GM12878 (cell line): ENCODE measurements at regions not wholly inside any gene's neighbourhood (a gene's known extent, or its start where the extent isn't known, plus 50 kb on each side); places are given as distances from the start of the nearest gene placed in this dataset.

Source experiments
- ATAC-seq: fragments of 200-7000 bp; cut with Tn5 transposase; 3 replicates; pipeline ENCODE4 v1.9.1; 2020; ENCODE audit warnings: mild to moderate bottlenecking, moderate library complexity
- BruUV-seq: library from RNA; stranded (reverse); fragments of 400-500 nt; replicated peaks from 2 replicates; lab custom pipeline; 2021; lab: Mats Ljungman, UMichigan
- CTCF ChIA-PET: fragments of 300-600 bp; sonication (Branson Sonifier 250); formaldehyde crosslinking; extraction: SDS; loops from one replicate; lab custom pipeline; 2021; ENCODE audit warnings: inconsistent platforms; lab: Yijun Ruan, JAX
- POLR2A ChIA-PET: fragments of 350-600 bp; formaldehyde crosslinking; extraction: SDS; loops from one replicate; lab custom pipeline; 2021; ENCODE audit warnings: inconsistent platforms; lab: Charles Lee
- RAD21 ChIA-PET: fragments of 300-600 bp; sonication (Branson Sonifier 250); formaldehyde crosslinking; loops from one replicate; lab custom pipeline; 2023; ENCODE audit warnings: antibody characterized with exemption; ENCODE audit not compliant: unreplicated experiment; lab: Charles Lee
- SMC1A ChIA-PET: fragments of 300-600 bp; sonication (Branson Sonifier 250); formaldehyde crosslinking; loops from one replicate; lab custom pipeline; 2023; ENCODE audit not compliant: unreplicated experiment, uncharacterized antibody; lab: Charles Lee
- DNase-seq: peaks from one replicate; pipeline ENCODE4 v3.0.0-alpha.2; 2011; ENCODE audit warnings: low read depth, low spot score
- FAIRE-seq: peaks from 3 replicates; lab custom pipeline; 2011; peaks lifted over from hg19 to GRCh38; lab: Jason Lieb, UNC
- H2AFZ ChIP-seq: 2 replicates; pipeline ENCODE4 v1.6.0; 2011; ENCODE audit warnings: low read depth, low read length, control low read depth; ENCODE audit not compliant: control insufficient read depth
- H3K27ac ChIP-seq: 2 replicates; pipeline ENCODE4 v1.5.1; 2011; ENCODE audit warnings: control low read depth; ENCODE audit not compliant: control insufficient read depth, insufficient read depth
- H3K27me3 ChIP-seq, 2 experiments: replicated peaks in 1 of 2; 2 replicates each; pipeline versions ENCODE4 v1.6.0 to v1.6.1; 2011; ENCODE audit warnings: low read length in 1 of 2; ENCODE audit not compliant: control insufficient read depth in 2 of 2, insufficient read depth in 2 of 2
- H3K36me3 ChIP-seq, 2 experiments: 2 replicates each; pipeline ENCODE4 v1.5.1; 2011; ENCODE audit warnings: low read length in 1 of 2; ENCODE audit not compliant: control insufficient read depth in 2 of 2, insufficient read depth in 2 of 2
- H3K4me1 ChIP-seq: 2 replicates; pipeline ENCODE4 v1.6.1; 2011; ENCODE audit warnings: mild to moderate bottlenecking, low read length, moderate library complexity, mixed read lengths; ENCODE audit not compliant: control insufficient read depth, insufficient read depth
- H3K4me2 ChIP-seq: 2 replicates; pipeline ENCODE4 v1.6.0; 2011; ENCODE audit warnings: control low read depth; ENCODE audit not compliant: control insufficient read depth, insufficient read depth
- H3K4me3 ChIP-seq: fragments of 200-600 bp; sonication (generic); 2 replicates; pipeline ENCODE4 v1.5.1; 2016
- H3K79me2 ChIP-seq: 2 replicates; pipeline ENCODE4 v1.6.0; 2011; ENCODE audit warnings: low read length; ENCODE audit not compliant: control insufficient read depth, insufficient read depth
- H3K9ac ChIP-seq: 2 replicates; pipeline ENCODE4 v1.8.0; 2011; ENCODE audit warnings: low read length, control low read depth, mixed read lengths; ENCODE audit not compliant: control insufficient read depth, insufficient read depth
- H3K9me3 ChIP-seq: replicated peaks from 3 replicates; pipeline ENCODE4 v1.5.1; 2011; ENCODE audit warnings: mild to moderate bottlenecking, low read length; ENCODE audit not compliant: control insufficient read depth, insufficient read depth
- H4K20me1 ChIP-seq: 2 replicates; pipeline ENCODE4 v1.6.0; 2011; ENCODE audit not compliant: control insufficient read depth, insufficient read depth
- ATF7 ChIP-seq: fragments of 450-650 bp; IDR thresholded peaks from 2 replicates; pipeline ENCODE4 v1.6.1; 2016; ENCODE audit warnings: low read depth, mild to moderate bottlenecking
- BACH1 ChIP-seq: fragments of 450-650 bp; IDR thresholded peaks from 2 replicates; pipeline ENCODE4 v1.6.1; 2017; ENCODE audit warnings: mild to moderate bottlenecking, borderline replicate concordance
- BCL11A ChIP-seq: IDR thresholded peaks from 2 replicates; pipeline ENCODE4 v1.6.1; 2011; ENCODE audit warnings: low read depth, low read length
- CBX5 ChIP-seq: sonication (generic); IDR thresholded peaks from 2 replicates; pipeline ENCODE4 v1.6.1; 2016; ENCODE audit warnings: low read depth, moderate library complexity, mild to moderate bottlenecking, inconsistent platforms
- E2F8 ChIP-seq: fragments of 450-650 bp; IDR thresholded peaks from 2 replicates; pipeline ENCODE4 v1.6.1; 2018; ENCODE audit warnings: mild to moderate bottlenecking, low read depth, moderate library complexity; ENCODE audit not compliant: partially characterized antibody
- EP300 ChIP-seq, 2 experiments: fragments of 150-350 bp in 1 of 2; IDR thresholded peaks; 2 replicates each; pipeline ENCODE4 v1.6.1; 2011 to 2012; ENCODE audit warnings: low read depth in 2 of 2, low read length in 2 of 2, borderline replicate concordance in 1 of 2, improper control_type of control experiment in 1 of 2, inconsistent platforms in 1 of 2; ENCODE audit not compliant: control insufficient read depth in 1 of 2
- HDAC6 ChIP-seq: fragments of 200-600 bp; sonication (generic); IDR thresholded peaks from one replicate; pipeline ENCODE4 v1.8.0; 2017; ENCODE audit warnings: antibody characterized with exemption; ENCODE audit not compliant: unreplicated experiment
- MEF2B ChIP-seq: fragments of 450-650 bp; IDR thresholded peaks from 2 replicates; pipeline ENCODE4 v1.6.1; 2018; ENCODE audit warnings: mild to moderate bottlenecking, moderate library complexity; ENCODE audit not compliant: partially characterized antibody, poor library complexity, severe bottlenecking
- NR2C2 ChIP-seq: IDR thresholded peaks from 2 replicates; pipeline ENCODE4 v1.6.1; 2011; ENCODE audit warnings: borderline replicate concordance, low read depth; ENCODE audit not compliant: control insufficient read depth, insufficient read length
- REST ChIP-seq: IDR thresholded peaks from 2 replicates; pipeline ENCODE4 v1.6.1; 2012; ENCODE audit warnings: mild to moderate bottlenecking, low read depth, low read length
- SMAD5 ChIP-seq: IDR thresholded peaks from 2 replicates; pipeline ENCODE4 v1.6.1; 2016; ENCODE audit warnings: antibody characterized with exemption, low read depth
- SPI1 ChIP-seq: IDR thresholded peaks from 2 replicates; pipeline ENCODE4 v1.6.1; 2011; ENCODE audit warnings: low read depth, mild to moderate bottlenecking, low read length, moderate library complexity, borderline replicate concordance; ENCODE audit not compliant: insufficient read depth
- ZBED1 ChIP-seq: IDR thresholded peaks from 2 replicates; pipeline ENCODE4 v1.6.1; 2016; ENCODE audit warnings: borderline replicate concordance
- ZBTB40 ChIP-seq: fragments of 450-650 bp; IDR thresholded peaks from 2 replicates; pipeline ENCODE4 v1.6.1; 2016; ENCODE audit warnings: mild to moderate bottlenecking, moderate library complexity, borderline replicate concordance
- WGBS: methylation state at CpG from one replicate; pipeline ENCODE4 v1.1.6; 2016; ENCODE audit warnings: low lambda C conversion rate; ENCODE audit not compliant: insufficient replicate concordance, insufficient coverage; ENCODE audit errors: missing lambda C conversion rate; 5-methylcytosine and 5-hydroxymethylcytosine counted together
- in situ Hi-C: fragments of 300-500 bp; cut with MboI; formaldehyde crosslinking; loops from 9 replicates; pipeline ENCODE4 v1.14.3; 2018; ENCODE audit warnings: mixed read lengths
- intact Hi-C: fragments of 100-400 bp; cut with micrococcal nuclease; formaldehyde crosslinking; loops from one replicate; pipeline ENCODE4 v1.14.2; 2022; ENCODE audit not compliant: unreplicated experiment

- SMC1A ChIA-PET = no interaction called here
- Histone ChIP-seq H3K27me3 (peaks cover 0 to 4% of the 10 kb centered on the region in 2 experiments; a peak in 1 of 4 replicates), H3K27ac (no peak overlapping the region), H3K79me2 (no peaks in the 10 kb centered on the region), H3K4me3 (no peak overlapping the region), H3K9me3 (no peaks in the 10 kb centered on the region), H4K20me1 (no peaks in the 10 kb centered on the region), H3K4me2 (no peak overlapping the region), H2AFZ (no peak overlapping the region), H3K9ac (no peak overlapping the region), H3K4me1 (no peaks in the 10 kb centered on the region), H3K36me3 (no peaks in the 10 kb centered on the region)
- no TSS peak for BruUV-seq
- WGBS = 22% methylated on average over 11 of the region's 11 CpGs
- no peak for ATAC-seq
- in situ Hi-C loops = no loop called here
- DNase-seq = no peak
- RAD21 ChIA-PET = interaction anchor here (1.0 to 1.8 kb wide), 2 partner anchors 151 to 183 kb away, joined by 3 to 4 read pairs; no protein-coding TSS in a partner anchor
- POLR2A ChIA-PET = no interaction called here
- intact Hi-C loops = no loop called here
- FAIRE-seq = no peak
- CTCF ChIA-PET = interaction anchor here (0.6 to 1.3 kb wide), 7 partner anchors 9 to 923 kb away, joined by 3 to 5 read pairs (median 3); no protein-coding TSS in a partner anchor
- TF ChIP-seq BACH1 = no peak
- no peak for TF ChIP-seq SPI1
- no peak for TF ChIP-seq HDAC6
- TF ChIP-seq ZBED1 = no peak
- no peak for TF ChIP-seq ATF7
- TF ChIP-seq SMAD5 = no peak
- TF ChIP-seq REST = no peak
- TF ChIP-seq MEF2B = no peak
- TF ChIP-seq CBX5 = no peak
- TF ChIP-seq BCL11A = no peak
- no peak for TF ChIP-seq ZBTB40
- no peak for TF ChIP-seq NR2C2
- TF ChIP-seq EP300 (IDR thresholded peaks at IDR 0.05; ENCODE audit: borderline replicate concordance in 1 of 2, control insufficient read depth in 1 of 2, low read depth in 2 of 2, low read length in 2 of 2) = no peak
- TF ChIP-seq E2F8 = no peak
These were observed 101.0 kb downstream of the LSM3 start for GRCh38 chr3:14279626-14280061.
